HL-60 (cell line): ENCODE measurements at regions not wholly inside any gene's neighbourhood (a gene's known extent, or its start where the extent isn't known, plus 50 kb on each side); places are given as distances from the start of the nearest gene placed in this dataset.

Experiments used
- DNase-seq, 2 experiments: peaks; one replicate each; pipeline ENCODE4 v3.0.0-alpha.2; 2010 to 2020; ENCODE audit warnings: low read depth in 1 of 2, low spot score in 1 of 2
- H3K27ac ChIP-seq: fragments of 250-450 bp; sonication (Bioruptor Pico); replicated peaks from 2 replicates; pipeline ENCODE4 v1.5.1; 2020; ENCODE audit warnings: mild to moderate bottlenecking, moderate library complexity
- H3K27me3 ChIP-seq: fragments of 250-450 bp; sonication (Bioruptor Pico); 2 replicates; pipeline ENCODE4 v1.5.1; 2021; ENCODE audit warnings: mild to moderate bottlenecking, moderate library complexity; ENCODE audit not compliant: insufficient read depth, poor library complexity, severe bottlenecking
- H3K4me3 ChIP-seq: replicated peaks from 2 replicates; pipeline ENCODE4 v1.5.1; 2011; ENCODE audit warnings: mild to moderate bottlenecking, control low read depth, low read length; ENCODE audit not compliant: insufficient read depth
- GABPA ChIP-seq: IDR thresholded peaks from 2 replicates; pipeline ENCODE4 v1.6.1; 2012; ENCODE audit warnings: low read depth
- POLR2AphosphoS5 ChIP-seq: IDR thresholded peaks from 2 replicates; pipeline ENCODE4 v1.6.1; 2012; ENCODE audit warnings: low read depth
- SPI1 ChIP-seq: IDR thresholded peaks from 2 replicates; pipeline ENCODE4 v1.6.1; 2012; ENCODE audit warnings: low read depth, mild to moderate bottlenecking, borderline replicate concordance
- TF ChIP-seq, protein P1 (sequence below): IDR thresholded peaks from 2 replicates; pipeline ENCODE4 v1.6.1; 2012; ENCODE audit warnings: low read depth; ENCODE audit not compliant: insufficient replicate concordance
- TF ChIP-seq, protein P2 (sequence below): IDR thresholded peaks from one replicate; pipeline ENCODE4 v1.5.1; 2011; ENCODE audit warnings: low read length, control low read depth, inconsistent platforms; ENCODE audit not compliant: insufficient read depth

DNA sequence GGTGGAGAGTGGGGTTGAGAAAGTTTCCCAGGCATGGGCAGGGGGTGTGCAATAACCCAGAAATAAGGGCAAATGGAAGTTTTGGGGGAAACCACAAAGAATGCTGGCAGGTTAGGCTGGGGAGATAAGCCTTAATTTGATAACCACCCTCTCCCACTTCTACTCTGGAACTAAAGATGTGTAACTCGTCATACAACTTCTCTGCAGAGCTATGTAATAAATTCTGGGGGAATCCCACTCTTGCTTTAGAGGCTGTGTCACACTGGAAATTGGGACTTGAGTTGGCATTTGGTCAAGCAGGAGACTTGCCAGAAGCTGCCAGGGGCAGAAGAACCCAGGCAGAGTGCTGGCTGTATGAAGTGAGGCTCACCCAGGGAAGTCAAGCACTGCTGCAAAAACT, 170.9 kb upstream of the CPEB2 start:
- DNase-seq: no peak
- Histone ChIP-seq H3K4me3 (no peak overlapping the region), H3K27me3 (no peaks in the 10 kb centered on the region), H3K27ac (no peak overlapping the region)
- TF ChIP-seq POLR2AphosphoS5 (no peak), GABPA (no peak), SPI1 (no peak)
- TF ChIP-seq, protein P1, sequence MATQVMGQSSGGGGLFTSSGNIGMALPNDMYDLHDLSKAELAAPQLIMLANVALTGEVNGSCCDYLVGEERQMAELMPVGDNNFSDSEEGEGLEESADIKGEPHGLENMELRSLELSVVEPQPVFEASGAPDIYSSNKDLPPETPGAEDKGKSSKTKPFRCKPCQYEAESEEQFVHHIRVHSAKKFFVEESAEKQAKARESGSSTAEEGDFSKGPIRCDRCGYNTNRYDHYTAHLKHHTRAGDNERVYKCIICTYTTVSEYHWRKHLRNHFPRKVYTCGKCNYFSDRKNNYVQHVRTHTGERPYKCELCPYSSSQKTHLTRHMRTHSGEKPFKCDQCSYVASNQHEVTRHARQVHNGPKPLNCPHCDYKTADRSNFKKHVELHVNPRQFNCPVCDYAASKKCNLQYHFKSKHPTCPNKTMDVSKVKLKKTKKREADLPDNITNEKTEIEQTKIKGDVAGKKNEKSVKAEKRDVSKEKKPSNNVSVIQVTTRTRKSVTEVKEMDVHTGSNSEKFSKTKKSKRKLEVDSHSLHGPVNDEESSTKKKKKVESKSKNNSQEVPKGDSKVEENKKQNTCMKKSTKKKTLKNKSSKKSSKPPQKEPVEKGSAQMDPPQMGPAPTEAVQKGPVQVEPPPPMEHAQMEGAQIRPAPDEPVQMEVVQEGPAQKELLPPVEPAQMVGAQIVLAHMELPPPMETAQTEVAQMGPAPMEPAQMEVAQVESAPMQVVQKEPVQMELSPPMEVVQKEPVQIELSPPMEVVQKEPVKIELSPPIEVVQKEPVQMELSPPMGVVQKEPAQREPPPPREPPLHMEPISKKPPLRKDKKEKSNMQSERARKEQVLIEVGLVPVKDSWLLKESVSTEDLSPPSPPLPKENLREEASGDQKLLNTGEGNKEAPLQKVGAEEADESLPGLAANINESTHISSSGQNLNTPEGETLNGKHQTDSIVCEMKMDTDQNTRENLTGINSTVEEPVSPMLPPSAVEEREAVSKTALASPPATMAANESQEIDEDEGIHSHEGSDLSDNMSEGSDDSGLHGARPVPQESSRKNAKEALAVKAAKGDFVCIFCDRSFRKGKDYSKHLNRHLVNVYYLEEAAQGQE: no peak
- TF ChIP-seq, protein P2, sequence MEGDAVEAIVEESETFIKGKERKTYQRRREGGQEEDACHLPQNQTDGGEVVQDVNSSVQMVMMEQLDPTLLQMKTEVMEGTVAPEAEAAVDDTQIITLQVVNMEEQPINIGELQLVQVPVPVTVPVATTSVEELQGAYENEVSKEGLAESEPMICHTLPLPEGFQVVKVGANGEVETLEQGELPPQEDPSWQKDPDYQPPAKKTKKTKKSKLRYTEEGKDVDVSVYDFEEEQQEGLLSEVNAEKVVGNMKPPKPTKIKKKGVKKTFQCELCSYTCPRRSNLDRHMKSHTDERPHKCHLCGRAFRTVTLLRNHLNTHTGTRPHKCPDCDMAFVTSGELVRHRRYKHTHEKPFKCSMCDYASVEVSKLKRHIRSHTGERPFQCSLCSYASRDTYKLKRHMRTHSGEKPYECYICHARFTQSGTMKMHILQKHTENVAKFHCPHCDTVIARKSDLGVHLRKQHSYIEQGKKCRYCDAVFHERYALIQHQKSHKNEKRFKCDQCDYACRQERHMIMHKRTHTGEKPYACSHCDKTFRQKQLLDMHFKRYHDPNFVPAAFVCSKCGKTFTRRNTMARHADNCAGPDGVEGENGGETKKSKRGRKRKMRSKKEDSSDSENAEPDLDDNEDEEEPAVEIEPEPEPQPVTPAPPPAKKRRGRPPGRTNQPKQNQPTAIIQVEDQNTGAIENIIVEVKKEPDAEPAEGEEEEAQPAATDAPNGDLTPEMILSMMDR: no peak

DNA sequence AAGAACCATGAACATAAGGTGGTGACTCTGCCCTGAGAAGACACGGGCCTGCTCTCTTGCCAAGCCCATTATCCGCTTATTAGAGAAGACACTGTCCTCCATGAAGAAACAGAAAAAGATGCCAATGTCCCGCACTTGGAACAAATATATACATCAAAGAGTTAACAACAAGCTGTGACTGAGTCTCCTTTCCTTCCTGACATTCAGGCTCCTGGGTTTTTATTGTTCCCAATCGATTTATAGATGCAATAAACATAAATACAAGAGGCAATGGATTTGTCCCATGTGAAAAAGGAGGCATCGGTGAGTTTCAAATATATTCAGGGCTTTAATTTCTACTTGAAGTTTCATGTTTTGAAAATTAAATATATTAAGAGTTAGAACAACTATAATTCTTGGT, 169.2 kb upstream of the CPEB2 start:
- TF ChIP-seq POLR2AphosphoS5: no peak
- H3K27ac ChIP-seq: no peak overlapping the region
- DNase-seq: no peak
- no peaks in the 10 kb centered on the region for H3K27me3 ChIP-seq
- H3K4me3 ChIP-seq: no peak overlapping the region

DNA sequence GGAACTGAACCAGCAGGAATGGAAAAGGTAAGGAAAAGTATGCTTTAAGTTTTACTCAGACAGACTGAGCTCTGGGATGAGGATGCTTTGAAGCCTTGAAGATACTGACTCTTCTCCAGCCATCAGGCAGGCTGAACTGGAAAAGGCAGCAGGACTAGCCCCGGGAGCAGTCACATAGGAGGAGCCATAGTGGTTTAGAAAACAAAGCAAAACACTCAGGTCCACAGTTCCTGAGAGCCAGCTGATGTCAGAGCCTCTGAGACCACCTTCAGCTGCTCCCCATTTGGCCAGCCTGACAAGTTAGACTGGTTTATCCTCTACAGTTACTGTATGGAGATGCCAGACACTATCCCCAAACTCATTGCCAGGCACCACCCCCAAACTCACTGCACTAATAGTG, 167.9 kb upstream of the CPEB2 start:
- no peak for DNase-seq
- Histone ChIP-seq H3K27me3 (no peaks in the 10 kb centered on the region), H3K4me3 (no peak overlapping the region), H3K27ac (no peak overlapping the region)
- TF ChIP-seq GABPA (no peak), SPI1 (no peak), POLR2AphosphoS5 (no peak)
- TF ChIP-seq, protein P1: no peak
- TF ChIP-seq, protein P2: no peak

DNA sequence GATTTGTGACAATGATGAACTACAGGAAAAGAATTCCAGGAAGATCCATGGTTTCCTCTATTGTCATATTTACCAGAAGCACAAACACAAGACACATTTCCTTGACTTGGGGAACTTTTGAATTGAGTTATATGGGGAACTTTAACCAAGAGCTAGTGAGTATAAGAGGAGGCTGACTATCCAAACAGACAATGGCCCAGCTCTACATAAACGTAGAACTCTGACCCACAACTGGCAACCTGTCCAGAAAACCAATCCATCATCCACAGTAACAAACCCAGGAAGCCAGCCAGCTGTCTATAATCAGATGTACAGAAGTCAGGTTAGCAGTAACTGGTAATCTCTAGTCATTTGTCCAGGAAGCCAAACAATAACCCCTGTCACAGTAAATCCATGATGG, 167.0 kb upstream of the CPEB2 start:
- TF ChIP-seq SPI1 (no peak), GABPA (no peak), POLR2AphosphoS5 (no peak)
- TF ChIP-seq, protein P1: no peak
- TF ChIP-seq, protein P2: no peak
- no peak for DNase-seq
- H3K27me3 ChIP-seq: no peaks in the 10 kb centered on the region
- H3K27ac ChIP-seq: no peak overlapping the region
- no peak overlapping the region for H3K4me3 ChIP-seq
